Mesenchymal stem cell (in vitro differentiated cells and primary cell): ENCODE measurements at regions not wholly inside any gene's neighbourhood (a gene's known extent, or its start where the extent isn't known, plus 50 kb on each side); places are given as distances from the start of the nearest gene placed in this dataset.

Experiments used
- DNase-seq: peaks from one replicate; pipeline ENCODE4 v3.0.0-alpha.2; 2013
- H2AFZ ChIP-seq: one replicate; pipeline ENCODE4 v1.6.1; 2013; ENCODE audit warnings: low read depth, mild to moderate bottlenecking, control low read depth, inconsistent platforms, low read length, moderate library complexity
- H2AK5ac ChIP-seq: 2 replicates; pipeline ENCODE4 v1.6.1; 2013; ENCODE audit warnings: low read length, moderate library complexity, mild to moderate bottlenecking, inconsistent platforms; ENCODE audit not compliant: severe bottlenecking
- H2BK120ac ChIP-seq: one replicate; pipeline ENCODE4 v1.6.1; 2013; ENCODE audit warnings: low read depth, mild to moderate bottlenecking, inconsistent platforms, low read length, moderate library complexity
- H2BK12ac ChIP-seq, 2 experiments: one replicate each; pipeline ENCODE4 v1.6.1; 2013; ENCODE audit warnings: inconsistent platforms in 2 of 2, low read length in 2 of 2, mild to moderate bottlenecking in 2 of 2, moderate library complexity in 2 of 2, control low read depth in 1 of 2
- H2BK15ac ChIP-seq: one replicate; pipeline ENCODE4 v1.6.1; 2013; ENCODE audit warnings: mild to moderate bottlenecking, low read depth, inconsistent platforms; ENCODE audit not compliant: poor library complexity, severe bottlenecking
- H2BK5ac ChIP-seq: 2 replicates; pipeline ENCODE4 v1.6.1; 2013; ENCODE audit warnings: low read depth, mild to moderate bottlenecking, low read length, control low read depth, inconsistent platforms; ENCODE audit not compliant: poor library complexity, severe bottlenecking
- H3K14ac ChIP-seq, 2 experiments: one replicate each; pipeline ENCODE4 v1.6.1; 2013; ENCODE audit warnings: inconsistent platforms in 2 of 2, low read length in 2 of 2, control low read depth in 1 of 2, mild to moderate bottlenecking in 1 of 2, moderate library complexity in 1 of 2
- H3K18ac ChIP-seq, 2 experiments: one replicate each; pipeline ENCODE4 v1.6.1; 2013; ENCODE audit warnings: inconsistent platforms in 2 of 2, low read length in 2 of 2, control low read depth in 1 of 2, low read depth in 1 of 2, mild to moderate bottlenecking in 1 of 2
- H3K23ac ChIP-seq, 2 experiments: one replicate each; pipeline ENCODE4 v1.6.1; 2013; ENCODE audit warnings: inconsistent platforms in 2 of 2, low read length in 2 of 2, mild to moderate bottlenecking in 2 of 2, moderate library complexity in 2 of 2, control low read depth in 1 of 2
- H3K27ac ChIP-seq: 2 replicates; pipeline ENCODE4 v1.5.1; 2013; ENCODE audit warnings: mild to moderate bottlenecking, moderate library complexity, low read length, control low read depth, inconsistent platforms; ENCODE audit not compliant: poor library complexity, severe bottlenecking
- H3K27me3 ChIP-seq, 2 experiments: 2 replicates each; pipeline versions ENCODE4 v1.6.1 to v1.7.0; 2013; ENCODE audit warnings: low read length in 2 of 2, mild to moderate bottlenecking in 2 of 2, moderate library complexity in 2 of 2, control low read depth in 1 of 2, inconsistent platforms in 1 of 2; ENCODE audit not compliant: control insufficient read depth in 1 of 2, insufficient read depth in 1 of 2
- H3K36me3 ChIP-seq, 2 experiments: 2 replicates each; pipeline versions ENCODE4 v1.6.1 to v1.7.0; 2013; ENCODE audit warnings: low read length in 2 of 2, control low read depth in 1 of 2, inconsistent platforms in 1 of 2, low read depth in 1 of 2, mild to moderate bottlenecking in 1 of 2; ENCODE audit not compliant: insufficient read depth in 2 of 2, control insufficient read depth in 1 of 2
- H3K4ac ChIP-seq, 2 experiments: one replicate each; pipeline ENCODE4 v1.6.1; 2013; ENCODE audit warnings: inconsistent platforms in 2 of 2, low read length in 2 of 2, mild to moderate bottlenecking in 2 of 2, moderate library complexity in 2 of 2, control low read depth in 1 of 2, low read depth in 1 of 2
- H3K4me1 ChIP-seq: 2 replicates; pipeline ENCODE4 v1.6.1; 2013; ENCODE audit warnings: low read depth, low read length, control low read depth; ENCODE audit not compliant: control insufficient read depth, insufficient read depth
- H3K4me2 ChIP-seq: 2 replicates; pipeline ENCODE4 v1.6.1; 2013; ENCODE audit warnings: low read length, mild to moderate bottlenecking, inconsistent platforms; ENCODE audit not compliant: poor library complexity, severe bottlenecking
- H3K4me3 ChIP-seq, 2 experiments: 2 replicates each; pipeline versions ENCODE4 v1.5.1 to v1.7.0; 2013; ENCODE audit warnings: low read length in 2 of 2, mild to moderate bottlenecking in 2 of 2, control low read depth in 1 of 2, low read depth in 1 of 2; ENCODE audit not compliant: insufficient read depth in 1 of 2
- H3K79me1 ChIP-seq: replicated peaks from 2 replicates; pipeline ENCODE4 v1.6.1; 2013; ENCODE audit warnings: mild to moderate bottlenecking, control low read depth, low read length, inconsistent platforms; ENCODE audit not compliant: poor library complexity, severe bottlenecking
- H3K9ac ChIP-seq: 2 replicates; pipeline ENCODE4 v1.7.0; 2013; ENCODE audit warnings: mild to moderate bottlenecking, low read length, moderate library complexity
- H3K9me3 ChIP-seq: 2 replicates; pipeline ENCODE4 v1.7.0; 2013; ENCODE audit warnings: mild to moderate bottlenecking, low read length; ENCODE audit not compliant: control insufficient read depth
- H4K8ac ChIP-seq: one replicate; pipeline ENCODE4 v1.6.1; 2013; ENCODE audit warnings: inconsistent platforms, mild to moderate bottlenecking, low read length, moderate library complexity
- H4K91ac ChIP-seq: one replicate; pipeline ENCODE4 v1.6.1; 2013; ENCODE audit warnings: mild to moderate bottlenecking, low read length, inconsistent platforms
- WGBS: methylation state at CpG from one replicate; pipeline ENCODE4 v1.1.7; 2013; ENCODE audit warnings: mixed read lengths; 5-methylcytosine and 5-hydroxymethylcytosine counted together

- Histone ChIP-seq H2BK15ac (no peak overlapping the region), H2BK12ac (no peak overlapping the region), H3K9ac (no peak overlapping the region), H3K4ac (no peak overlapping the region), H3K18ac (no peak overlapping the region), H3K4me2 (no peak overlapping the region), H3K4me1 (peaks cover 2% of the 10 kb centered on the region), H3K4me3 (no peak overlapping the region), H4K8ac (no peak overlapping the region), H3K9me3 (no peaks in the 10 kb centered on the region), H3K27ac (no peak overlapping the region), H3K79me1 (no peaks in the 10 kb centered on the region), H2AK5ac (no peak overlapping the region), H2BK5ac (no peak overlapping the region), H3K36me3 (no peaks in the 10 kb centered on the region), H2BK120ac (no peak overlapping the region), H3K27me3 (no peaks in the 10 kb centered on the region), H3K23ac (no peak overlapping the region), H2AFZ (no peak overlapping the region), H3K14ac (no peak overlapping the region), H4K91ac (no peak overlapping the region)
- DNase-seq: peak; percentile 13
- WGBS: 82% methylated on average over 5 of the region's 7 CpGs
Observed at GRCh38 chr2:122737429-122738077, 982.1 kb downstream of the TSN start.

GRCh38 chr2:122739732-122740593 lies 984.5 kb downstream of the TSN start:
- WGBS: 92% methylated on average over 4 of the region's 5 CpGs
- Histone ChIP-seq H3K4ac (no peak overlapping the region), H3K4me2 (no peak overlapping the region), H2BK15ac (no peak overlapping the region), H3K79me1 (no peaks in the 10 kb centered on the region), H3K27me3 (no peaks in the 10 kb centered on the region), H4K8ac (no peak overlapping the region), H3K4me1 (peaks cover 2% of the 10 kb centered on the region), H3K9me3 (no peaks in the 10 kb centered on the region), H3K4me3 (no peak overlapping the region), H3K27ac (no peak overlapping the region), H3K36me3 (no peaks in the 10 kb centered on the region), H2BK120ac (no peak overlapping the region), H2AK5ac (no peak overlapping the region), H3K9ac (no peak overlapping the region), H2BK5ac (no peak overlapping the region), H3K14ac (no peak overlapping the region), H3K18ac (no peak overlapping the region), H2BK12ac (no peak overlapping the region), H4K91ac (no peak overlapping the region), H2AFZ (no peak overlapping the region), H3K23ac (no peak overlapping the region)
- DNase-seq: no peak

- no peak overlapping the region for H4K91ac ChIP-seq
- H2BK120ac ChIP-seq: no peak overlapping the region
- H3K27ac ChIP-seq: no peak overlapping the region
- no peak overlapping the region for H3K14ac ChIP-seq
- no peak overlapping the region for H2BK15ac ChIP-seq
- no peak overlapping the region for H2BK12ac ChIP-seq
- no peak overlapping the region for H2AFZ ChIP-seq
- no peak overlapping the region for H3K18ac ChIP-seq
- no peak overlapping the region for H3K23ac ChIP-seq
- H4K8ac ChIP-seq: no peak overlapping the region
- DNase-seq: no peak
- no peak overlapping the region for H3K9ac ChIP-seq
- H2AK5ac ChIP-seq: no peak overlapping the region
- no peaks in the 10 kb centered on the region for H3K27me3 ChIP-seq
- H2BK5ac ChIP-seq: no peak overlapping the region
- no peaks in the 10 kb centered on the region for H3K36me3 ChIP-seq
- no peaks in the 10 kb centered on the region for H3K4me1 ChIP-seq
- H3K4ac ChIP-seq: no peak overlapping the region
- no peak overlapping the region for H3K4me2 ChIP-seq
- no peak overlapping the region for H3K4me3 ChIP-seq
- WGBS: no CpG with 5 or more reads among the region's 1 CpG
- no peaks in the 10 kb centered on the region for H3K9me3 ChIP-seq
- no peaks in the 10 kb centered on the region for H3K79me1 ChIP-seq
Observed at GRCh38 chr2:122740594-122740948, 985.1 kb downstream of the TSN start.

- Histone ChIP-seq H3K27ac (no peak overlapping the region), H3K23ac (no peak overlapping the region), H2BK120ac (no peak overlapping the region), H3K9me3 (no peaks in the 10 kb centered on the region), H2BK15ac (no peak overlapping the region), H2AFZ (no peak overlapping the region), H3K9ac (no peak overlapping the region), H2BK5ac (no peak overlapping the region), H3K4me2 (no peak overlapping the region), H2AK5ac (peak overlapping the region; percentile 42), H3K79me1 (no peaks in the 10 kb centered on the region), H3K36me3 (no peaks in the 10 kb centered on the region), H3K4ac (no peak overlapping the region), H3K18ac (no peak overlapping the region), H4K8ac (no peak overlapping the region), H3K4me3 (no peak overlapping the region), H3K27me3 (no peaks in the 10 kb centered on the region), H3K14ac (no peak overlapping the region), H3K4me1 (no peaks in the 10 kb centered on the region), H4K91ac (no peak overlapping the region), H2BK12ac (no peak overlapping the region)
- WGBS: 76% methylated on average over 1 of the region's 1 CpG
- no peak for DNase-seq
Observed at GRCh38 chr2:122741403-122741802, 986.0 kb downstream of the TSN start.
